HCT116 (cell line): ENCODE measurements at regions not wholly inside any gene's neighbourhood (a gene's known extent, or its start where the extent isn't known, plus 50 kb on each side); places are given as distances from the start of the nearest gene placed in this dataset.

Source experiments
- ATF3 ChIP-seq: IDR thresholded peaks from 2 replicates; pipeline ENCODE4 v1.6.1; 2012
- CEBPB ChIP-seq: IDR thresholded peaks from 2 replicates; pipeline ENCODE4 v1.6.1; 2012; ENCODE audit warnings: low read depth
- CTCF ChIP-seq, 3 experiments: fragments of 200-600 bp in 1 of 3; sonication (generic) in 1 of 3; IDR thresholded peaks in 2 of 3; conservative IDR thresholded peaks in 1 of 3; 2 replicates each; pipeline ENCODE4 v1.5.1; 2012 to 2017; ENCODE audit warnings: low read depth in 2 of 3, low read length in 2 of 3, antibody characterized with exemption in 1 of 3, borderline replicate concordance in 1 of 3, control low read depth in 1 of 3, mild to moderate bottlenecking in 1 of 3, mixed read lengths in 1 of 3, mixed run types in 1 of 3, moderate library complexity in 1 of 3; ENCODE audit not compliant: insufficient read depth in 1 of 3
- EZH2 ChIP-seq: fragments of 200-600 bp; sonication (generic); IDR thresholded peaks from 2 replicates; pipeline ENCODE4 v1.6.1; 2017; ENCODE audit warnings: antibody characterized with exemption, mixed run types
- FOSL1 ChIP-seq: IDR thresholded peaks from 2 replicates; pipeline ENCODE4 v1.6.1; 2012; ENCODE audit warnings: low read depth
- MAX ChIP-seq: IDR thresholded peaks from 2 replicates; pipeline ENCODE4 v1.6.1; 2012
- POLR2A ChIP-seq: IDR thresholded peaks from 2 replicates; pipeline ENCODE4 v1.7.0; 2011; ENCODE audit warnings: borderline replicate concordance; ENCODE audit not compliant: insufficient read depth, insufficient read length; ENCODE audit errors: extremely low read depth
- POLR2AphosphoS5 ChIP-seq: IDR thresholded peaks from 2 replicates; pipeline ENCODE4 v1.6.1; 2011; ENCODE audit warnings: mild to moderate bottlenecking, low read depth, low read length, moderate library complexity
- REST ChIP-seq: IDR thresholded peaks from 2 replicates; pipeline ENCODE4 v1.6.1; 2012; ENCODE audit warnings: low read depth
- SIN3A ChIP-seq: IDR thresholded peaks from 2 replicates; pipeline ENCODE4 v1.6.1; 2012; ENCODE audit warnings: low read depth
- YY1 ChIP-seq: IDR thresholded peaks from 2 replicates; pipeline ENCODE4 v1.6.1; 2011; ENCODE audit warnings: low read length, low read depth, moderate library complexity, mild to moderate bottlenecking; ENCODE audit not compliant: insufficient replicate concordance; ENCODE audit errors: extremely low read depth

GRCh38 chrX:125378770-125379169 lies 59.1 kb downstream of the TEX13C start:
- TF ChIP-seq CTCF (IDR thresholded peaks at IDR 0.05 in 2 of 3, conservative IDR thresholded peaks at IDR 0.05 in 1 of 3; ENCODE audit: borderline replicate concordance in 1 of 3, insufficient read depth in 1 of 3, low read depth in 2 of 3, low read length in 2 of 3) (no peak), SIN3A (no peak), YY1 (no peak), POLR2A (no peak), EZH2 (no peak), REST (no peak), MAX (no peak), POLR2AphosphoS5 (no peak), FOSL1 (no peak), ATF3 (no peak), CEBPB (no peak)
